ENCODE measurements at regions not wholly inside any gene's neighbourhood (a gene's known extent, or its start where the extent isn't known, plus 50 kb on each side); places are given as distances from the start of the nearest gene placed in this dataset.

DNA sequence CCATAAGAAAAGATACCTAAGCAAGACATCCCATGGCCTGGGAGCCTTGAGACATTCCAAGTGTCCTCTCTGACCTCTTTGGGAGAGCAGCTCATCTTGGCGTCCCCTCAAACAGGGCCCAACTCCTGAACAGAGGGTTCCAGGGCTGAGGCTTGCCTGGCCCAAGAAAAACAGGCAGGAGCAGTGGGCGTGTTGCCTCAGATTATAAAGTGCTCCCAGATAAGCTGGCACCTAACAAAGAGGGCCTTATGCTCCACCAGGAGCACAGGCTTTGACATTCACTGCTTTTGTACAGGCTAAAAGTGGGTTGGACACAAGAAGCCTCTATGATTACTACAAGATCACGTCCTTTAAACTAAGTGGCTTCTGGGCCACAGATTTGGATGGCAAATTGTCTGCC lies 193.1 kb downstream of the FGFR2 start (continued):
- TF ChIP-seq, protein P1, sequence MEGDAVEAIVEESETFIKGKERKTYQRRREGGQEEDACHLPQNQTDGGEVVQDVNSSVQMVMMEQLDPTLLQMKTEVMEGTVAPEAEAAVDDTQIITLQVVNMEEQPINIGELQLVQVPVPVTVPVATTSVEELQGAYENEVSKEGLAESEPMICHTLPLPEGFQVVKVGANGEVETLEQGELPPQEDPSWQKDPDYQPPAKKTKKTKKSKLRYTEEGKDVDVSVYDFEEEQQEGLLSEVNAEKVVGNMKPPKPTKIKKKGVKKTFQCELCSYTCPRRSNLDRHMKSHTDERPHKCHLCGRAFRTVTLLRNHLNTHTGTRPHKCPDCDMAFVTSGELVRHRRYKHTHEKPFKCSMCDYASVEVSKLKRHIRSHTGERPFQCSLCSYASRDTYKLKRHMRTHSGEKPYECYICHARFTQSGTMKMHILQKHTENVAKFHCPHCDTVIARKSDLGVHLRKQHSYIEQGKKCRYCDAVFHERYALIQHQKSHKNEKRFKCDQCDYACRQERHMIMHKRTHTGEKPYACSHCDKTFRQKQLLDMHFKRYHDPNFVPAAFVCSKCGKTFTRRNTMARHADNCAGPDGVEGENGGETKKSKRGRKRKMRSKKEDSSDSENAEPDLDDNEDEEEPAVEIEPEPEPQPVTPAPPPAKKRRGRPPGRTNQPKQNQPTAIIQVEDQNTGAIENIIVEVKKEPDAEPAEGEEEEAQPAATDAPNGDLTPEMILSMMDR (conservative IDR thresholded peaks at IDR 0.05; ENCODE audit: low read depth in 2 of 2), result no peak
- no peak for TF ChIP-seq JUNB (IDR thresholded peaks at IDR 0.05; ENCODE audit: unreplicated experiment)
- TF ChIP-seq, protein P2, sequence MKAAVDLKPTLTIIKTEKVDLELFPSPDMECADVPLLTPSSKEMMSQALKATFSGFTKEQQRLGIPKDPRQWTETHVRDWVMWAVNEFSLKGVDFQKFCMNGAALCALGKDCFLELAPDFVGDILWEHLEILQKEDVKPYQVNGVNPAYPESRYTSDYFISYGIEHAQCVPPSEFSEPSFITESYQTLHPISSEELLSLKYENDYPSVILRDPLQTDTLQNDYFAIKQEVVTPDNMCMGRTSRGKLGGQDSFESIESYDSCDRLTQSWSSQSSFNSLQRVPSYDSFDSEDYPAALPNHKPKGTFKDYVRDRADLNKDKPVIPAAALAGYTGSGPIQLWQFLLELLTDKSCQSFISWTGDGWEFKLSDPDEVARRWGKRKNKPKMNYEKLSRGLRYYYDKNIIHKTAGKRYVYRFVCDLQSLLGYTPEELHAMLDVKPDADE (IDR thresholded peaks at IDR 0.05), result no peak
- TF ChIP-seq CREB1 (CRISPR knock-in tag; IDR thresholded peaks at IDR 0.05; ENCODE audit: low read depth), result no peak

DNA sequence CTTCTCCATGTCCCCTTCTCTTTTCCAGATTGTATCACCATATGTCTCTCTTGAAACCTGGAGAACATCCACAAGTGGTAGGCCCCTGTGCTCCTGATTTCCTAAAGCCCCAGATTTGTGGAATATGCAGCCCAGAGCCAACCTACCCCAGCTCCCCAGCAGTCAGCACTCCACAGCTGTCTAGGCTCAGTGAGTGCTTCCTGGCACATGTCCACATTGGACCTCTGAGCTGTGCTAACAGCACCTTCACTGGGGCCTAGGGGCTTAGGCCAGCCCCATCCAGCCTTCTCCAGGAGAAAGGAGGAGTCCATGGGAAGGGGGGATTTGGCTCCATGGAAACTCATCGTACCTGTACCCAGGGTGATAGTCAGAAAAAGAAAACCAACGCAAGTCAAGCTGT lies 192.7 kb downstream of the FGFR2 start:
- no peaks in the 10 kb centered on the region for H3K27me3 Mint-ChIP-seq (ENCODE audit: insufficient read depth, low read depth, poor library complexity)
- no peak overlapping the region for H3K27ac ChIP-seq (ENCODE audit: low read depth)
- H3F3A ChIP-seq (replicated peaks; ENCODE audit: low read depth), result no peaks in the 10 kb centered on the region
- peaks cover 4% of the 10 kb centered on the region; the same call in 1 of the 2 replicates for H3K9me2 ChIP-seq (ENCODE audit: insufficient read depth)
- H3K4me3 Mint-ChIP-seq, result no peak overlapping the region
- H3K4me2 ChIP-seq, result no peak overlapping the region
- H3K9me3 Mint-ChIP-seq, result no peaks in the 10 kb centered on the region
- no peaks in the 10 kb centered on the region; the same call in 1 of the 2 replicates for H3K36me3 ChIP-seq (ENCODE audit: insufficient read depth)
- H3K4me1 ChIP-seq (ENCODE audit: insufficient read depth), result no peaks in the 10 kb centered on the region
- DNase-seq (ENCODE audit: low spot score), result no peak
- no peak for ATAC-seq
- H3K36me3 Mint-ChIP-seq (ENCODE audit: low read depth), result no peaks in the 10 kb centered on the region
- no peaks in the 10 kb centered on the region for H3K27me3 ChIP-seq (ENCODE audit: insufficient read depth)
- H3K4me3 ChIP-seq, result no peak overlapping the region
- no peak overlapping the region for H2AFZ ChIP-seq
- no peaks in the 10 kb centered on the region for H3K79me2 ChIP-seq (replicated peaks; ENCODE audit: insufficient read depth)
- H3K4me1 Mint-ChIP-seq, result no peaks in the 10 kb centered on the region; the same call in 2 of the 3 replicates
- no peak overlapping the region for H3K27ac Mint-ChIP-seq
- H4K20me1 ChIP-seq (replicated peaks; ENCODE audit: insufficient read depth), result no peaks in the 10 kb centered on the region
- TF ChIP-seq ZNF331 (CRISPR knock-in tag; IDR thresholded peaks at IDR 0.05; ENCODE audit: low read depth), result no peak
- no peak for TF ChIP-seq NANOG (IDR thresholded peaks at IDR 0.05; ENCODE audit: borderline replicate concordance)
- no peak for TF ChIP-seq ZNF114 (CRISPR knock-in tag; IDR thresholded peaks at IDR 0.05)
- TF ChIP-seq, protein P3, sequence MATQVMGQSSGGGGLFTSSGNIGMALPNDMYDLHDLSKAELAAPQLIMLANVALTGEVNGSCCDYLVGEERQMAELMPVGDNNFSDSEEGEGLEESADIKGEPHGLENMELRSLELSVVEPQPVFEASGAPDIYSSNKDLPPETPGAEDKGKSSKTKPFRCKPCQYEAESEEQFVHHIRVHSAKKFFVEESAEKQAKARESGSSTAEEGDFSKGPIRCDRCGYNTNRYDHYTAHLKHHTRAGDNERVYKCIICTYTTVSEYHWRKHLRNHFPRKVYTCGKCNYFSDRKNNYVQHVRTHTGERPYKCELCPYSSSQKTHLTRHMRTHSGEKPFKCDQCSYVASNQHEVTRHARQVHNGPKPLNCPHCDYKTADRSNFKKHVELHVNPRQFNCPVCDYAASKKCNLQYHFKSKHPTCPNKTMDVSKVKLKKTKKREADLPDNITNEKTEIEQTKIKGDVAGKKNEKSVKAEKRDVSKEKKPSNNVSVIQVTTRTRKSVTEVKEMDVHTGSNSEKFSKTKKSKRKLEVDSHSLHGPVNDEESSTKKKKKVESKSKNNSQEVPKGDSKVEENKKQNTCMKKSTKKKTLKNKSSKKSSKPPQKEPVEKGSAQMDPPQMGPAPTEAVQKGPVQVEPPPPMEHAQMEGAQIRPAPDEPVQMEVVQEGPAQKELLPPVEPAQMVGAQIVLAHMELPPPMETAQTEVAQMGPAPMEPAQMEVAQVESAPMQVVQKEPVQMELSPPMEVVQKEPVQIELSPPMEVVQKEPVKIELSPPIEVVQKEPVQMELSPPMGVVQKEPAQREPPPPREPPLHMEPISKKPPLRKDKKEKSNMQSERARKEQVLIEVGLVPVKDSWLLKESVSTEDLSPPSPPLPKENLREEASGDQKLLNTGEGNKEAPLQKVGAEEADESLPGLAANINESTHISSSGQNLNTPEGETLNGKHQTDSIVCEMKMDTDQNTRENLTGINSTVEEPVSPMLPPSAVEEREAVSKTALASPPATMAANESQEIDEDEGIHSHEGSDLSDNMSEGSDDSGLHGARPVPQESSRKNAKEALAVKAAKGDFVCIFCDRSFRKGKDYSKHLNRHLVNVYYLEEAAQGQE (IDR thresholded peaks at IDR 0.05; ENCODE audit: unreplicated experiment), result no peak
- TF ChIP-seq, protein P4, sequence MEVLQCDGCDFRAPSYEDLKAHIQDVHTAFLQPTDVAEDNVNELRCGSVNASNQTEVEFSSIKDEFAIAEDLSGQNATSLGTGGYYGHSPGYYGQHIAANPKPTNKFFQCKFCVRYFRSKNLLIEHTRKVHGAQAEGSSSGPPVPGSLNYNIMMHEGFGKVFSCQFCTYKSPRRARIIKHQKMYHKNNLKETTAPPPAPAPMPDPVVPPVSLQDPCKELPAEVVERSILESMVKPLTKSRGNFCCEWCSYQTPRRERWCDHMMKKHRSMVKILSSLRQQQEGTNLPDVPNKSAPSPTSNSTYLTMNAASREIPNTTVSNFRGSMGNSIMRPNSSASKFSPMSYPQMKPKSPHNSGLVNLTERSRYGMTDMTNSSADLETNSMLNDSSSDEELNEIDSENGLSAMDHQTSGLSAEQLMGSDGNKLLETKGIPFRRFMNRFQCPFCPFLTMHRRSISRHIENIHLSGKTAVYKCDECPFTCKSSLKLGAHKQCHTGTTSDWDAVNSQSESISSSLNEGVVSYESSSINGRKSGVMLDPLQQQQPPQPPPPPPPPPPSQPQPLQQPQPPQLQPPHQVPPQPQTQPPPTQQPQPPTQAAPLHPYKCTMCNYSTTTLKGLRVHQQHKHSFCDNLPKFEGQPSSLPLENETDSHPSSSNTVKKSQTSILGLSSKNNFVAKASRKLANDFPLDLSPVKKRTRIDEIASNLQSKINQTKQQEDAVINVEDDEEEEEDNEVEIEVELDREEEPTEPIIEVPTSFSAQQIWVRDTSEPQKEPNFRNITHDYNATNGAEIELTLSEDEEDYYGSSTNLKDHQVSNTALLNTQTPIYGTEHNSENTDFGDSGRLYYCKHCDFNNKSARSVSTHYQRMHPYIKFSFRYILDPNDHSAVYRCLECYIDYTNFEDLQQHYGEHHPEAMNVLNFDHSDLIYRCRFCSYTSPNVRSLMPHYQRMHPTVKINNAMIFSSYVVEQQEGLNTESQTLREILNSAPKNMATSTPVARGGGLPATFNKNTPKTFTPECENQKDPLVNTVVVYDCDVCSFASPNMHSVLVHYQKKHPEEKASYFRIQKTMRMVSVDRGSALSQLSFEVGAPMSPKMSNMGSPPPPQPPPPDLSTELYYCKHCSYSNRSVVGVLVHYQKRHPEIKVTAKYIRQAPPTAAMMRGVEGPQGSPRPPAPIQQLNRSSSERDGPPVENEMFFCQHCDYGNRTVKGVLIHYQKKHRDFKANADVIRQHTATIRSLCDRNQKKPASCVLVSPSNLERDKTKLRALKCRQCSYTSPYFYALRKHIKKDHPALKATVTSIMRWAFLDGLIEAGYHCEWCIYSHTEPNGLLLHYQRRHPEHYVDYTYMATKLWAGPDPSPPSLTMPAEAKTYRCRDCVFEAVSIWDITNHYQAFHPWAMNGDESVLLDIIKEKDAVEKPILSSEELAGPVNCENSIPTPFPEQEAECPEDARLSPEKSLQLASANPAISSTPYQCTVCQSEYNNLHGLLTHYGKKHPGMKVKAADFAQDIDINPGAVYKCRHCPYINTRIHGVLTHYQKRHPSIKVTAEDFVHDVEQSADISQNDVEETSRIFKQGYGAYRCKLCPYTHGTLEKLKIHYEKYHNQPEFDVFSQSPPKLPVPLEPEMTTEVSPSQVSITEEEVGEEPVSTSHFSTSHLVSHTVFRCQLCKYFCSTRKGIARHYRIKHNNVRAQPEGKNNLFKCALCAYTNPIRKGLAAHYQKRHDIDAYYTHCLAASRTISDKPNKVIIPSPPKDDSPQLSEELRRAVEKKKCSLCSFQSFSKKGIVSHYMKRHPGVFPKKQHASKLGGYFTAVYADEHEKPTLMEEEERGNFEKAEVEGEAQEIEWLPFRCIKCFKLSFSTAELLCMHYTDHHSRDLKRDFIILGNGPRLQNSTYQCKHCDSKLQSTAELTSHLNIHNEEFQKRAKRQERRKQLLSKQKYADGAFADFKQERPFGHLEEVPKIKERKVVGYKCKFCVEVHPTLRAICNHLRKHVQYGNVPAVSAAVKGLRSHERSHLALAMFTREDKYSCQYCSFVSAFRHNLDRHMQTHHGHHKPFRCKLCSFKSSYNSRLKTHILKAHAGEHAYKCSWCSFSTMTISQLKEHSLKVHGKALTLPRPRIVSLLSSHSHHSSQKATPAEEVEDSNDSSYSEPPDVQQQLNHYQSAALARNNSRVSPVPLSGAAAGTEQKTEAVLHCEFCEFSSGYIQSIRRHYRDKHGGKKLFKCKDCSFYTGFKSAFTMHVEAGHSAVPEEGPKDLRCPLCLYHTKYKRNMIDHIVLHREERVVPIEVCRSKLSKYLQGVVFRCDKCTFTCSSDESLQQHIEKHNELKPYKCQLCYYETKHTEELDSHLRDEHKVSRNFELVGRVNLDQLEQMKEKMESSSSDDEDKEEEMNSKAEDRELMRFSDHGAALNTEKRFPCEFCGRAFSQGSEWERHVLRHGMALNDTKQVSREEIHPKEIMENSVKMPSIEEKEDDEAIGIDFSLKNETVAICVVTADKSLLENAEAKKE (CRISPR knock-in tag; IDR thresholded peaks at IDR 0.05), result no peak
- no peak for TF ChIP-seq POLR2AphosphoS5 (IDR thresholded peaks at IDR 0.05; ENCODE audit: low read depth)
- no peak for TF ChIP-seq EZH2phosphoT487 (IDR thresholded peaks at IDR 0.05; ENCODE audit: unreplicated experiment)
- TF ChIP-seq, protein P2 (IDR thresholded peaks at IDR 0.05), result no peak

Data from GM23338 (cell line).